ENCODE measurements at regions not wholly inside any gene's neighbourhood (a gene's known extent, or its start where the extent isn't known, plus 50 kb on each side); places are given as distances from the start of the nearest gene placed in this dataset.
A peak's percentile ranks its signal among the peaks of the same experiment; 100 is the strongest.

- DNase-seq (ENCODE audit: extremely low read depth, low read depth), result peak; percentile 16
- TF ChIP-seq, protein P1, sequence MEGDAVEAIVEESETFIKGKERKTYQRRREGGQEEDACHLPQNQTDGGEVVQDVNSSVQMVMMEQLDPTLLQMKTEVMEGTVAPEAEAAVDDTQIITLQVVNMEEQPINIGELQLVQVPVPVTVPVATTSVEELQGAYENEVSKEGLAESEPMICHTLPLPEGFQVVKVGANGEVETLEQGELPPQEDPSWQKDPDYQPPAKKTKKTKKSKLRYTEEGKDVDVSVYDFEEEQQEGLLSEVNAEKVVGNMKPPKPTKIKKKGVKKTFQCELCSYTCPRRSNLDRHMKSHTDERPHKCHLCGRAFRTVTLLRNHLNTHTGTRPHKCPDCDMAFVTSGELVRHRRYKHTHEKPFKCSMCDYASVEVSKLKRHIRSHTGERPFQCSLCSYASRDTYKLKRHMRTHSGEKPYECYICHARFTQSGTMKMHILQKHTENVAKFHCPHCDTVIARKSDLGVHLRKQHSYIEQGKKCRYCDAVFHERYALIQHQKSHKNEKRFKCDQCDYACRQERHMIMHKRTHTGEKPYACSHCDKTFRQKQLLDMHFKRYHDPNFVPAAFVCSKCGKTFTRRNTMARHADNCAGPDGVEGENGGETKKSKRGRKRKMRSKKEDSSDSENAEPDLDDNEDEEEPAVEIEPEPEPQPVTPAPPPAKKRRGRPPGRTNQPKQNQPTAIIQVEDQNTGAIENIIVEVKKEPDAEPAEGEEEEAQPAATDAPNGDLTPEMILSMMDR (IDR thresholded peaks at IDR 0.05; ENCODE audit: low read depth, low read length), result no peak
Observed at GRCh38 chr3:194806991-194807630, 121.4 kb downstream of the FAM43A start.

GRCh38 chr3:194808640-194809097 lies 123.0 kb downstream of the FAM43A start:
- TF ChIP-seq, protein P1 (IDR thresholded peaks at IDR 0.05; ENCODE audit: low read depth, low read length), result no peak
- DNase-seq (ENCODE audit: extremely low read depth, low read depth), result no peak

DNA sequence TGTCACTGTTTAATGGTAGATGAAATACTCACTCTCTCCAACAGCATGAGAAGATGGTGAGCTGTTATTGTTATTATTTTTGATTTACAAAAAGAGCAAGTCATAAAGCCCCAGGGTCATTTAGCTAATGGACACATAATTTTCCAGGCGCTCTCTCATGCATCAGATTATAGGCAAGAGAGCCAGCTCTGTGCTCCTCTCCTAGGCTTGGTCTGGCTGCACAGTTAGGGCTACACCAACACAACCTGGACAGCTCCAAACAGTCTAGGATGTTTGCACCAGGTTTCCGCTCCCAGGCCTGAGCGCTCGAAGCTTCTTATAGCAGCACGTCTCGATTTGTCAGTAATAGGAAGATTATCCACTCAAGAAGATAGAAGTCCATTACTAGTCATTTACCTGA lies 123.7 kb downstream of the FAM43A start:
- no peak for DNase-seq (ENCODE audit: extremely low read depth, low read depth)
- TF ChIP-seq, protein P1 (IDR thresholded peaks at IDR 0.05; ENCODE audit: low read depth, low read length), result no peak

DNA sequence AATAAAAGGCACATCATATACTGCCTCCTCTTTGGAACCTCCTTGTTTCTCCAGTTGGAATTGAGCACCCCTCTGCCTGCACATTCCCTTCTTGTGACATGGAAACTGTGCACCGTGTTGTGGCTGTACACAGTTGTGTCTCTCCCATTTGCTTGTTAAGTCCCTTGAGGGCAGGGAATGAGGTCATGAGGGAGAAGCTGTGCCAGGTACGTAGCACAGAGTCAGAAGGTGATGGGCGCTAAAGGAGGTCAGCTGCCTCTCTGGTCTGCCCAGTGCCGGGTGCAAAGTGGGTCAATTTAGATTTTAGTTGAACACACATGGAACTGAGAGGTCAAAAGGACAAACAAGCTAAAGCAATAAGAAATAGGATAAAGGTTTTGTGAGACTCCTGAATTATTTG lies 124.4 kb downstream of the FAM43A start:
- DNase-seq (ENCODE audit: extremely low read depth, low read depth), result no peak
- TF ChIP-seq, protein P1 (IDR thresholded peaks at IDR 0.05; ENCODE audit: low read depth, low read length), result no peak

- DNase-seq (ENCODE audit: extremely low read depth, low read depth), result no peak
- TF ChIP-seq, protein P1 (IDR thresholded peaks at IDR 0.05; ENCODE audit: low read depth, low read length), result no peak
Observed at GRCh38 chr3:194811118-194811517, 125.4 kb downstream of the FAM43A start.

GRCh38 chr3:194812176-194812575 lies 126.5 kb downstream of the FAM43A start:
- DNase-seq (ENCODE audit: extremely low read depth, low read depth), result no peak
- TF ChIP-seq, protein P1 (IDR thresholded peaks at IDR 0.05; ENCODE audit: low read depth, low read length), result no peak

DNA sequence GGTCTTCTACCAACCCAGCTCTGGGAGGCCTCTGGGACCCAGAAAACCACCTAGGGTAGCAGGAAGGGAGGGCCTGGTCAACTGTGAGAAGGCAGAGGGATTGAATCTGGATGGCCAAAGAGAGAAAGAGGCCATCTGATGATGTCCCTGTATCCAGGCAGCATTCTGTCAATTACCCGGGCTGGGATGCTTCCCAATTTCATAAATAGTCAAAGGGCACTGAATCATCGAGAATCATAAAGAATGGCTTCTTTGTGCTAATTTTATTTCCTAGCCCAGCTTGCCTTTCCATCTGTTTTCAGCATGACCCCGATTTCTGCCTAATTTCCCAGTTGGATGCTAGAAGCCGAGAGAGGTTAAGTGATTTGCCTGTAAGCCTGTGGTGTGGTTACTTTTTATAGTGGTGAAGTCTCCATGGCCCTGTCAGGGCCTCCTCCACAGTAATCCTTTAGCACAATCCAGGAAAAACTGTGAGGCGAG lies 129.2 kb downstream of the FAM43A start:
- TF ChIP-seq, protein P1 (IDR thresholded peaks at IDR 0.05; ENCODE audit: low read depth, low read length), result no peak

More for the DNA sequence above, 129.2 kb downstream of the FAM43A start:
- no peak for DNase-seq (ENCODE audit: extremely low read depth, low read depth)

All from AG09319 (cell line).